Fibroblast of gingiva (primary cell): ENCODE measurements at regions not wholly inside any gene's neighbourhood (a gene's known extent, or its start where the extent isn't known, plus 50 kb on each side); places are given as distances from the start of the nearest gene placed in this dataset.
A peak's percentile ranks its signal among the peaks of the same experiment; 100 is the strongest.
"Not testable (repeated sequence)": the region's sequence is repeated elsewhere in the genome, so short reads cannot be mapped to it uniquely, and the experiment has no call there.

ENCODE experiments used
- DNase-seq: peaks from one replicate; pipeline ENCODE4 v3.0.0-alpha.2; 2011; ENCODE audit warnings: low read depth

DNA sequence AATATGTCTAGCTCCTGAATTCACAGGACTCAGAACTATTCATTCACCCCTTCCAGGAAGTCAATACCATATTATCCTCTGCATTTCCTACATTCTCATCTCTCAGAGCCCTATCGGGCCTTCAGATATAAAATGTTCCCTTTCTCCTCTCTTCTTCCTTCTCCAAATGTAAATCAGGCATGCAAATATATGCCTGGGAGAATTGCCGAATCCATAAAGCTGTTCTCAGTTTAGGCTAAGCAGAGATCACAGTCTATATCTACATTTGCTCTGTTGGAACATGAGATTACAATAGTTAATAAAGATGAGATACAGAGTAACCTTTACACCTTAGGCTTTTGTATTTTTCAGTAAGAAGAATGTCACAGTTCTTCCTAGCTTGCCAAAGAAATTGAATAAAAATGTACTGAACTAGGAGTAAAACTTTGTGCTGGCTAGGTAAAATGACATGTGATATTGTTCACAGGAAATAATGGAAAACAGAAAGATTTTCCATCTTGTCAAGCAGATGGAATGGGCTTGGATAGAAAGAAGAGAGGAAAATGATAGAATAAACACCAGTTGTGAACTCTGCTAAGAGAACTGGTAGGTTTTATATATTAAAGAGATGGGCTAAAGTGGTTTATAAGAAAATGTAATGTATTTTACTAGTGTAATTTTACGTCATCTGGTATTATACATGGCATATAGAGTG is 161.5 kb downstream of the NRIP1 start:
- no peak for DNase-seq

DNA sequence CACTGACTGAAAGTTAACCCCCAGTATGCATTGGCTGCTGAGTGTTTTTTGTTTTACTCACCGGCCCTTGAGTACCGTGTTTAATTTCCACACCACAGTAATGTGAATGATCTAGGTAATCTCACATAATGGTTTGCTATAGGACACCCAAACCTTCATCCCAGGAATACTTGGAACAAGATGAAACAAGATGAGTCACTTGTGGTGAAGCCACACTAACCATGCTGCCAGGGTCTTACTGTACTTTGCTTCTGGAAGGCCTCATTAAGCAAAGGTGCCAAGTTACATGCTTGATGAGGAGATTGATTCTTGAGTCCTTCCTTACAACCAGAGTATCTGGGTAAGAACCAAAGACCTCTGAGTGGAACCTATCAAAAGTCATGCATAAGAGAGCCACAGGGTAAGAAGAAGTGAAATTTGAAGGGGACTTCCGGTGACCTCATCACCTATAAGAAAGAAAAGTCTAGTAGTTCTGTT is 163.3 kb downstream of the NRIP1 start:
- DNase-seq: no peak

DNA sequence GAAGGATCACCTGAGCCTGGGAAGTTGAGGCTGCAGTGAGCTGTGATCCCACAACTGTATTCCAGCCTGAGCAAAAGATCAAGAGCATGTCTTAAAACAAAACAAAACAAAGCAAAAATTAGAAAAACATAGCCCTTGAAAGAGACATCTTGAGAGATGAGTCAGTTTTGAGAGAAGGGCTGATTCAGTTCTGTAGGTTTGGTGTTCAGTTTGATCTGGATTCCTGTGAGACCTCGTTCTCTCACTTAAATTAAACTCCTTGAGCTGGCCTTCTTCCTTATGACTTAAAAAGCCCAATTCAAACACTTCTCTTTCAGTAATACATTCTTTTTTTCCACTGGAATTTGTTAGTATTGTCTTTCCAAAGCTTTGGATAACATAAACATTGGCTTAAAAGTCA is 164.2 kb downstream of the NRIP1 start:
- DNase-seq: no peak

DNA sequence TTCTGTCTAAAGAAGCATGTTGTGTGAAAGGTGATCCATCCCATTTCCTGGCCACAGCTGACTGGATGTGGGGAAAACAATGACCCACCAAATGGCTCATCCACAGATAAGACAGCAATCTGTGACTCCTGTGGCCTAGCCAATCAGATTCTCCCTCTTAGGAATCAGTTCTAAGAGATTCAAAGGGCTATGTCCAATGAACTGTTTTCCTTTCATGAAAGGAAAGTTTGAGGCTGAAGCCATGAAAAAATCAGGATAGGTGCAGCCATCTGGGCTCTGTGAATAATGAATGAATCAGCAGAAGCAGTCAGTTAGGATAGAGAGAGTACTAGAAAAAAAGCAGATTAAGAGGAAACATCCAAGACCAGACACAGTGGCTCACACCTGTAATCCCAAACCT is 164.7 kb downstream of the NRIP1 start:
- no peak for DNase-seq

DNA sequence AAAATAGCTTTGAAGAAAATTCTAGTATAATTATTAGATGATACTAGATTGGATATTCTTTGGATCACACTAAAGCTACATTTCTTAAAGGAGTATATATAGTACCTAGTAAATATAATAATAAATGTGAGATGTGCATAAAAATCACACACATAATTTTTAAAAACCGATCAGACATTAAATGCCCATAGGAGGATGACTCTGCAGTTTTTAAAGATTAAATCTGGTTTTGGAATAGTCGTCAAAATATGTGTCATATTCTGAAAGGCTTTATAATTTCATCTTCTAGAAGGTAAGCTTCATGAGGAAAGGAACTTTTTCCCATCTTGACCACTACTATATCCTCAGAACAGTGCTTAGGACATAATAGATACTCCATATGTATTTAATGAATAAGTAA is 169.0 kb downstream of the NRIP1 start:
- no peak for DNase-seq

DNA sequence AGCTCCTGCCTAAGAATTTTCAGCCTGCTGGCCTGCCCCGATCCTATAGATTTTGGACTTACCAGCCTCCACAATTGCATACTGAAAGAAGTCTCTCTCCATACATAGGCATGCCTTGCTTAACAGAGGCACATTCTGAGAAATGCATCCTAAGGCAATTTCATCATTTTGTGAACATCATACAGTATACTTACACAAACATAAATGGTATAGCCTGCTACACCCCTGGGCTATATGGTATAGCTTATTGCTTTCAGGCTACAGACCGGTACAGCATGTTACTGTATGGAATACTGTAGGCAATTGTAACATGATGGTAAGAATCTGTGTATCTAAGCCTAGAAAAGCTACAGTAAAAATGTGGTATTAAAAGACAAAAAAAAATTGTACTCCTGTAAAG is 174.7 kb downstream of the NRIP1 start:
- no peak for DNase-seq

DNA sequence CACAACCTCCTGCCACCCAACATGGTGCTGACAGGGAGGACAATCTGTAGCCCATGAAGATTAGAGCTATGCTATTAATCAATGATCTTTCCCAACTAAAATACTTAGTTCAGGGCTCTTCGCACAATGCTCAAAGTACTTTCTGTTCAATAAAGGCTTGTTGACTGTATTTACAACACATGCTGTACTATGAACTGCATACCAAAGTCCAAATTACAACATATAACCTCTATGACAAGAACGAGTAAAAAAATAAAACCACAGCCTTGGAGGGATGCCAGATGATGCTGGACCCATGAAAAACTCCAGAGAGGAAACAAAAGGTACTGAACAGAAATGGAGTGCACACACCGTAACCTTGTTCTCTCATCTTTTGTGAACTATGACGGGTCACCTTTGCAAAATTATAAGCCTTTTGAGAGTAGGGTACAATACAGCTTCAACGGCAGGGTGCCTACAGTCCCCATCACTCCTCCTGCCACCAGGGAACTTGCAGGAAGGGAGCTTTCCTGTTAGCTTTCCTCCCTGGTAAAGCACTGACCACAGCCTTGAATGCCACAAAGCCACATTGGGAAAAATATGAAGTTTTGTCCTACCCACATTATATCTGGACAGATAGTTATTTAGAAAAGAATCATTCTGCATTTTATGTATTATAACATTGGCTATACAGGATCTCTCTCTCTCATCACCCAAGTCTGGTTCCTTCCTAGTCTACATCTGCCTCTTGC is 175.6 kb downstream of the NRIP1 start:
- peak; percentile 74 for DNase-seq

DNA sequence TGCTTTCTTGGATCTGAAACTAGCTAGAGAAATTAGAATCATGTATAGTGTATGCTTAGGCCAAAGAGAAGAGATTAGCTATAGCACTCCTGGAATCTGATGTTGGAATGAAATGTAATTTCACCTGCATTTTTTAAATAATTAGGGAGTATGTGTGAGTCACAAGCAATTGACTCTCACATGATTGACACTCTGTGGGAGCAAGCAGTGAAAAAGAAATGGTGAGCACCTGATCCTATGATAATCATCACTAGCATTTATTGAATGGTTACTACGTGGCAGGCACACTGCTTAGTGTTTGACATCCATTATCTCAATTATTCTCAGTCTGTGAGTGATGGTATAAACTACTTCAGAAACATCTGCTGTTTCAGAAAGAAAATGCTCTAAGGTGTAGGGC is 176.6 kb downstream of the NRIP1 start:
- DNase-seq: no peak

DNA sequence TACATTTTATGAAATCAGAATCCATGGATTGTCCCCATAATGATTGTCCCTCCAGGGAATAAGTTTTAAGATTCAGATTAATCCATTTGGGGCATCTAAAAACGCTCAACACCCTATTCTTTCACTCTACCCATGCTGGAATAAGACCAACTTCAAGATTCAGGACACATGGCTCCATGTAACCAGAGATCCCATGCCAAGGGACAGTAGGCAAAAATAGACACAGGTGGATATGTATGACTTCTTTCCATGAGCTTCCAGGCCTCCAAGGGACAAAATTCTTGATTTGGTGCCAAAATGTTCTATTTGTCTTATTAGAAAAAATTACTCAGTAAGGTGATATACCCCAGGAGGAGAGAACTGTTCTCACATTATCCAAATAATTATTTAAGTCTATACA is 178.8 kb downstream of the NRIP1 start:
- no peak for DNase-seq

DNA sequence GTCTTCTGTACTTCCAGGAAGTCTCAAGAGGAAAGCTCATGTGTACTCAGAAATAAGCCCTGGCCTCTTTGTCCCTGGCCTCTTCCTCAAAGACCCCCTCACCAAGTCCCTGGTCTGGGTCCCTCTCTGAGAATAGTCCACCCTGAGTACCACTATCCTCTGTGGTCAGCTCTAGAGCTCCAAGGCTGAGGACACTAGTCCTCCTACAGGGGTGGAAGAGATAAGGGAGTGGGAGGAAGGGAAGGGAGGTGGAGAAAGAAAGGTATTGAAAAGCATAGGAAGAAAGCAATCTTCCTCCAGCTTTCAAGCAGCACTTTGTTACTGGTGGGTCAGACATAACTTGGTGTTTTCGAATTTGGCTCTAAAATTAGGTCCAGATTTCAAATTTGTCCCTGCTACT is 181.4 kb downstream of the NRIP1 start:
- DNase-seq: no peak

DNA sequence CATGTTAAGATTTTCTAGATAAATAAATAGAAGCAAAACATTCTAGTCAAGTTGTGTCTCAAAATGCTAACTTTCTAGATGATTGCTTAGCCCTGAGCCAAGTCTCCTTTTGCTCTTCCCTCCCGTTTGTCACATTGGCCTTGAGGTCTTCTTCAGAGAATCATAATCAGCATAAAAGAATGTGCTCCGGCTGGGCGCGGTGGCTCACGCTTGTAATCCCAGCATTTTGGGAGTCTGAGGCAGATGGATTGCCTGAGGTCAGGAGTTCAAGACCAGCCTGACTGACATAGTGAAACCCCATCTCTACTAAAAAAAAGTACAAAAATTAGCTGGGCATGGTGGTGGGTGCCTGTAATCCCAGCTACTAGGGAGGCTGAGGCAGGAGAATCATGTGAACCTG is 182.3 kb downstream of the NRIP1 start:
- not testable (repeated sequence) for DNase-seq

DNA sequence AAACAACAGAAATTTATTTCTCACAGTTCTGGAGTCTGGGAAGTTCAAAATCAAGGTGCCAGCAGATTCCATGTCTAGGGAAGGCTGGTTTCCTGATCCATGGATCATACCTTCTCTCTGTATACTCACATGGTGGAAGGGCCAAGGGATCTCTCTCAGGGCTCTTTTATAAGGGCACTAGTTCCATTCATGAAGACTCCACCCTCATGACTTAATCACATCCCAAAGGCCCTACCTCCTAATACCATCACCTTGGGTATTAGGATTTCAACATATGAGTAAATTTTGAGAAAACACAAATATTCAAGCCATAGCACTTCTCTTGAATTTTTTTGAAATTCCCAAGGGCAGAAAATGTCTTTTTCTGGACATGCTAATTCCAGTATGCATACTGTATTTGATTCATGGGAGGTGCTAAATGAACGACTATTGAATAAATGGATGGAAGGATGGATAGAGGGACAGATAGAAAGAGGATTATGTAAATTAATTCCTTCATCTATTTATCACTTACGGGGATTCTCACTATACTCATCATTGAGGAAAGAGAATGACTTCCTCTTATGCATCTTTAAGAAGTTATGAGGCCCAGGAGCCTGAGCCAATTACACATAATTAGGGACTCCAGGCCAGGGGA is 182.8 kb downstream of the NRIP1 start:
- DNase-seq: no peak

DNA sequence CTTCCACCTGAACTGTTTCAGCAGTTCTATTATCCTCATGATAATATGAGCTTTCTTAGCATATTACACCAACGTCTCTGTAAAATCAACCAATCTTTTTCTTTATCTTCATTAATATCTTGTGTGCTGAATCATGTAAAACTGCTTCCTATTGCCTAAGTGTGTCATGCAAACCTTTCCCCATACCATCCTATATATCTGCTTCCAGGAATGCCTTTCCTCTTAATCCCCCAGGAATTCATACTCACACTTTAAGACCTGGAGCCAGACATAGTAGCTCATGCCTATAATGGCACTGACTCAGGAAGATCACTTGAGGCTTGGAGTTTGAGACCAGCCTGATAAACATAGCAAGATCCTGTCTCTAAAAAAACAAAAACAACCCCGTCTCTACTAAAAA is 183.9 kb downstream of the NRIP1 start:
- peak; percentile 58 for DNase-seq

DNA sequence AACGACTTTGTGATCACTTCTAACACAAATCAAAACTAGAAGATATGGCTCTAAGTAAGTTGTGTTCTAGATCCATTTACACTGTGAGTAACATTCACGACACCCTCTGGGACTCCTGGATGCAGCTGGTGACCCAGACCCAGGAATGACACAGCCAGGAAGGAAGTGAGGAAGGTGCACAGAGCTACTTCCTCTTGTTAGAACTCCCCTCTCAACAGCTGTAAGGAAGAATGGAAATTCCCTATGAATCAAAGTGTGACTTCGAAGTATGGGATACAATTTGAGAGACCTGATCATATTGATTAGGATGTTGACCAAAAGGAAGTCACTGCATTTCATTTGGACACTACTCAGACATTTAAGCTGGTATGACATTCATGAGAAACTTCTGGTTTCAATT is 185.3 kb downstream of the NRIP1 start:
- DNase-seq: no peak

DNA sequence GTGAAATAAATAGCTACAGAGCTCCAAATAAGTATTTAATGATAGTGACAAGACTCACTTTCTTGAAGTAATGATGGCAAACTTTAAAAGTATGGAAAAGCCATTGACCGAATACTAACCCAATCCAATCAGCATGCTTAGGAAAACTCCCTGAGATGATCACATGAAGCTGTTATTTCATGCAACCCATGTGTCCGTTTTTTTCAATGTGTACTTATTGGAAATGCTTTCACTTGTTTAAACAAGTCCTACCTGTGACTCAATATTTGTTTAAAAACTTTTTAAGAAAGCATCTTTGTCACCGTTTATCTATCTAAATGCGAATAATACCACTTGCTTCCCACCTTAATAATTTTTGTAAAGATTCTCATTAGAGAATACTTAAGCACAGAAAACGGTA is 185.8 kb downstream of the NRIP1 start:
- no peak for DNase-seq

DNA sequence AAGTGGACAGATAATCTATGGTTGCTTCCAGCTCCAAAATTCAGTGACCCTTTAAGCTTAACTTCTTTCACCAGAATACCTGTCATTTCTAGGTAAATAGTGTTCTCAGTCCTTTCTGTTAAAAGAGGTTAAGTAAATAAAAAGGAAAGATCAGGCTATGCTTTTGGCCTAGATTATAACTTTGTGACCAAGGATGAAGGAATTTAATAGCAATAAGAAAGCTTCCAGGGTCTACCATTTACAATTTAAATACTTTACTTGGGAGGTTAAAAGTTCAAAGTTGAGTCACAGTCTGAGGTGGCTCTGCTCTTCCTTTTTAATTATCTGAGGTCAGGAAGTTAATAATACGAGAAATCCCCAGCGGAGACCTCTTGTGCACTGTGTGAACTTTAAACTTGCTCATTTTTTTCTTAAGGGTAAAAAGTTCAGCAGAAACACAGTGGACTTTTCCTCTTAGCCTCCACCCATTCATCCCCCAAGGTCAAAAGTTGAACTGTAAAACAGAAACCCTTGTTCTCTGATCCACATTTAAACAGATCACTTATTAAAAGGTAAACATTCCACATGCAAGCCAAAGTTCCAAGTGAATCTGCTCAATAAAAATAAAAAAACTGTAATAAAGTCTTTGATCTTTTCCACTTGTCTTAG is 187.1 kb downstream of the NRIP1 start:
- DNase-seq: no peak

DNA sequence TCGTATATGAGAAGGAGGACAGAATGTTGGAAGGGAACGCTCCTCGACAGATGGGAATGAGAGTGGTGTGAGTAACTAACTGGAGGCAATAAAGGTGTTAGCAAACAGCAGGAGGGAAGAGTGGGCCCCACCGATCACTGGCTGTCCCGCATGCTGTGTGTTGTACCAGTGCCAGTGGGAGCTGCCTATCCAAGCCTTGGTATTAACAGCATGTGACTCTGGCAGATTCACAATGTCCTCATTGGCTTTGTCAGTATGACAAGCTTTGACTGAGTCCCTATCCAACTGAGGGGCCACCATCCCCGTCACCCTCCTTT is 188.3 kb downstream of the NRIP1 start:
- DNase-seq: no peak

DNA sequence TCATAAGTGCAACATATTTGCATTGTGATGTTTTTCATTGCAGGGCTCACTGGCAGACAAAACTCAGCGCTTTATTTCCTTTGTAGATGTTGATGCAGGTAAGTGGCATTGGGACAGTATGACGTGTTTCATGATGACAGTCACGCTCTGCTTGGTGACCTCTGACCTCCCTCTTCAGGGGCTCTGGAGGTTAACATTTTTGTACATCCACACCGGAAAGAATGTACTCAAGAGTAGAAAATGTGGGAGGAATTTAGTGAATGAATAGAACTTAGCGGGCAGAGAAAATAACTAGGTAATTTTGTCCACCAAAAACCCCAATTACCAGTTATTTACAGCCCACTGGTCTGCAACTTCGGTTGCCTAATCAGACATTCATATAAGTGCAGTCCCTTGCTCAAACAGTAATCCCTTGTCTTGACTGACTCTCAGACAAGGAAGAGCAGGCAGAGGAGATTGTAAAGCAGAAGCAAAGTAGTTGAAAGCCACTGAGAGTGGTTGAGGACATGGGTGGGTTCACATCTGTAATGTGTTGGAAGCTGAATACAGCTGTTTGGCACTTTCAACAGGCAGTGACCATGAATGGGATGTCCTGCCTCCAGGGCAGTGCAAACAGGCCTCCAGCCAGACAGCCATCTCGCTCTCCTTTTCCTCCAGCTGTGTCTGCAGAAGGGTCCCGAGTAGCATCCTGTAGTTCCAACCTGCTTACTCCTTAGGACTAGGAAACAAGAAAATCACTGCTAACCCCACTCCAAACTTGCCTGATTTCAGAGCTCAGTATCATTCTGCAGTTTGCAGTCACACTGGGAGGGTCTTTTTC is 188.9 kb downstream of the NRIP1 start:
- no peak for DNase-seq

DNA sequence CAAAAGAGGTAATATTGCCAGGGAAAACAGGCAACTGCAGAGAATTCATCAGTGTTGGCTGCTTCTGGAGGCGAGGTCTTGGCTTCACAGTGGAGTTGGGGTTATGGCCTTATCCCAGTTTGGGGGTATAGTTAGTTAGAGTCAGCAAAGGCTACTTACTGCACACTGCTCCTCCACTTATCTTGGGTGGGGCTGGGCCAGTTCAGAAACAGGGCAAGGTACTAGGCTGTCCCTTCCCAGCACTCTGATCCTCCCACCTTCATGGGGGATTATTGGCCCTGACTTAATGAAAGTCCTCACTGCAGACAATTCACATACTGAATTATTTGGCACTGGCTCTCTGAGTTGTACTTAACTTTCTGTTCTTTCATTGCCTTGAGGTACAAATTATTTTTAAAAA is 189.6 kb downstream of the NRIP1 start:
- DNase-seq: no peak

DNA sequence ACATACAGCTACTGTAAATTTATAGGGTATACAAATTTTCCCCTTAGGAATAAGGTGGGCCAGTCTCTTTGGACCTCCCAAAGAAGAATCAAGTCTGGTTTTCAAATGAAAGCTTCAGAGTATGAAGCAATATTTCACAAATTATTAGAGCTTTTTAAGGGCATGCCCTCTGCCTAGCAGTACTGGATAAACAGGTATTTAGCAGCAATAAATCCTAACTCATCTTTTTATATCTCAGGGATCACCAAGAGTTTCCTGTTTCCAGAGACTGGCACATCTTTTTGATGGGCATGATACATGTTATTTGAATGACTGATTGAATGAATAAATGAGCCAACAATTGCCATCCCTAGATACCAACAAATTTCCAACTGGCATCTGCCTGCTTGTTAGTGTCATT is 190.4 kb downstream of the NRIP1 start:
- no peak for DNase-seq

DNA sequence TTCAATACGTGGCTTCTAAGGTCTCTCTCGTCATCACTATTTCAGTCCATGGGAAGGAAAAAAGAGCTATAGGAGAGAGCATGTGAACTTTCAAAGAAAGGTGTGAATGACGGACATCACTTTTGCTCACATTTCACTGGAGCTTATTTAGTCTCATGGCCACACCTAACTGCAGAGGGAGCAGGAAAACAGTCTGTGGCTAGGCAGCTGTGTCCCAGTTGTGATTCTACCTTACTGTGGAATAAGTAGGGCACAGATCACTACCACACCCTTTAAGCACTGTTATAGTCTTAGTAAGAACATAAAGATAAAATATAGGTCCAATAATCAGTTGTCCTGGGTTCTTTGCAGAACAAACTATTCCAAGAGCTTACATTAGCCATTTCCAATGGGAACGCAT is 192.9 kb downstream of the NRIP1 start:
- no peak for DNase-seq

DNA sequence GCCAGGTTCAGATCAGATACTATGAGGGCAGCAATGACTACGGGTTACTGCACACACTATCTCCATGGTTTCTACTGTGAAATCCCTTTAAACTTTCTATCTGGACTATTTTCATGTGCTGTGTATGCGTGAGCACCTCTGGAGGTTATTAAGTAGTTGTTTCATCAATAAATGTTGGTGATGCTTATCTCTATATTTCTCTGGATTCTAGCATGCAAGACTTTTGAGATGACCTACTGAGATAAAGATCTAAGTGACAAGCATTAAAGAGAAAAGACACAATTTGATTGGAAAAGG is 194.0 kb downstream of the NRIP1 start:
- DNase-seq: no peak
